ENCODE measurements at regions not wholly inside any gene's neighbourhood (a gene's known extent, or its start where the extent isn't known, plus 50 kb on each side); places are given as distances from the start of the nearest gene placed in this dataset.

DNA sequence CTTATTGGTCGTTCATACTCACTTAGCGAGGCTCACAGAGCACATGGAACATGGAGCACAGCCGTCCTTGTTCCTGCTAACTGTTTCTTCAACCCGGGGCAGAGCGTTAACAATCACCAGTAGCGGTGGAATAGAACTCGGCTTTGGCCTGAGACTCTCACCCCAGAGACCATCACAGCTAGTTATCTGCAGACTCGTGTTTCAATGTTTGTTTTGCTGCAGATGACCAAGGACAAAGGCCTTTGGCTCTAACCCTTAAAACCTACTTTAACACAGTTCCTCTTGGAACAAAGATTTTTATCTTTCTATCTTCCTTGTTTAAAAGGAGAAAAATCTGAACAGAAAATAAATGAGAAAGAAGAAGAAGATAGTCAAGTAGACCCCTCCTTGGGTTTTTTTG lies 320.2 kb upstream of the UBE2E3 start:
- Histone ChIP-seq H3K27ac (replicated peaks) (no peak overlapping the region), H3K4me3 (replicated peaks; ENCODE audit: insufficient read depth, low read length) (no peak overlapping the region), H3K27me3 (ENCODE audit: insufficient read depth, poor library complexity, severe bottlenecking) (peaks cover 2% of the 10 kb centered on the region)
- TF ChIP-seq, protein P1, sequence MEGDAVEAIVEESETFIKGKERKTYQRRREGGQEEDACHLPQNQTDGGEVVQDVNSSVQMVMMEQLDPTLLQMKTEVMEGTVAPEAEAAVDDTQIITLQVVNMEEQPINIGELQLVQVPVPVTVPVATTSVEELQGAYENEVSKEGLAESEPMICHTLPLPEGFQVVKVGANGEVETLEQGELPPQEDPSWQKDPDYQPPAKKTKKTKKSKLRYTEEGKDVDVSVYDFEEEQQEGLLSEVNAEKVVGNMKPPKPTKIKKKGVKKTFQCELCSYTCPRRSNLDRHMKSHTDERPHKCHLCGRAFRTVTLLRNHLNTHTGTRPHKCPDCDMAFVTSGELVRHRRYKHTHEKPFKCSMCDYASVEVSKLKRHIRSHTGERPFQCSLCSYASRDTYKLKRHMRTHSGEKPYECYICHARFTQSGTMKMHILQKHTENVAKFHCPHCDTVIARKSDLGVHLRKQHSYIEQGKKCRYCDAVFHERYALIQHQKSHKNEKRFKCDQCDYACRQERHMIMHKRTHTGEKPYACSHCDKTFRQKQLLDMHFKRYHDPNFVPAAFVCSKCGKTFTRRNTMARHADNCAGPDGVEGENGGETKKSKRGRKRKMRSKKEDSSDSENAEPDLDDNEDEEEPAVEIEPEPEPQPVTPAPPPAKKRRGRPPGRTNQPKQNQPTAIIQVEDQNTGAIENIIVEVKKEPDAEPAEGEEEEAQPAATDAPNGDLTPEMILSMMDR (IDR thresholded peaks at IDR 0.05; ENCODE audit: insufficient read depth, low read length), result no peak
- TF ChIP-seq POLR2AphosphoS5 (IDR thresholded peaks at IDR 0.05; ENCODE audit: low read depth) (no peak), SPI1 (IDR thresholded peaks at IDR 0.05; ENCODE audit: borderline replicate concordance, low read depth) (no peak), GABPA (IDR thresholded peaks at IDR 0.05; ENCODE audit: low read depth) (no peak)
- TF ChIP-seq, protein P2, sequence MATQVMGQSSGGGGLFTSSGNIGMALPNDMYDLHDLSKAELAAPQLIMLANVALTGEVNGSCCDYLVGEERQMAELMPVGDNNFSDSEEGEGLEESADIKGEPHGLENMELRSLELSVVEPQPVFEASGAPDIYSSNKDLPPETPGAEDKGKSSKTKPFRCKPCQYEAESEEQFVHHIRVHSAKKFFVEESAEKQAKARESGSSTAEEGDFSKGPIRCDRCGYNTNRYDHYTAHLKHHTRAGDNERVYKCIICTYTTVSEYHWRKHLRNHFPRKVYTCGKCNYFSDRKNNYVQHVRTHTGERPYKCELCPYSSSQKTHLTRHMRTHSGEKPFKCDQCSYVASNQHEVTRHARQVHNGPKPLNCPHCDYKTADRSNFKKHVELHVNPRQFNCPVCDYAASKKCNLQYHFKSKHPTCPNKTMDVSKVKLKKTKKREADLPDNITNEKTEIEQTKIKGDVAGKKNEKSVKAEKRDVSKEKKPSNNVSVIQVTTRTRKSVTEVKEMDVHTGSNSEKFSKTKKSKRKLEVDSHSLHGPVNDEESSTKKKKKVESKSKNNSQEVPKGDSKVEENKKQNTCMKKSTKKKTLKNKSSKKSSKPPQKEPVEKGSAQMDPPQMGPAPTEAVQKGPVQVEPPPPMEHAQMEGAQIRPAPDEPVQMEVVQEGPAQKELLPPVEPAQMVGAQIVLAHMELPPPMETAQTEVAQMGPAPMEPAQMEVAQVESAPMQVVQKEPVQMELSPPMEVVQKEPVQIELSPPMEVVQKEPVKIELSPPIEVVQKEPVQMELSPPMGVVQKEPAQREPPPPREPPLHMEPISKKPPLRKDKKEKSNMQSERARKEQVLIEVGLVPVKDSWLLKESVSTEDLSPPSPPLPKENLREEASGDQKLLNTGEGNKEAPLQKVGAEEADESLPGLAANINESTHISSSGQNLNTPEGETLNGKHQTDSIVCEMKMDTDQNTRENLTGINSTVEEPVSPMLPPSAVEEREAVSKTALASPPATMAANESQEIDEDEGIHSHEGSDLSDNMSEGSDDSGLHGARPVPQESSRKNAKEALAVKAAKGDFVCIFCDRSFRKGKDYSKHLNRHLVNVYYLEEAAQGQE (IDR thresholded peaks at IDR 0.05; ENCODE audit: insufficient replicate concordance, low read depth), result no peak
- DNase-seq (ENCODE audit: low read depth in 1 of 2, low spot score in 1 of 2), result no peak

DNA sequence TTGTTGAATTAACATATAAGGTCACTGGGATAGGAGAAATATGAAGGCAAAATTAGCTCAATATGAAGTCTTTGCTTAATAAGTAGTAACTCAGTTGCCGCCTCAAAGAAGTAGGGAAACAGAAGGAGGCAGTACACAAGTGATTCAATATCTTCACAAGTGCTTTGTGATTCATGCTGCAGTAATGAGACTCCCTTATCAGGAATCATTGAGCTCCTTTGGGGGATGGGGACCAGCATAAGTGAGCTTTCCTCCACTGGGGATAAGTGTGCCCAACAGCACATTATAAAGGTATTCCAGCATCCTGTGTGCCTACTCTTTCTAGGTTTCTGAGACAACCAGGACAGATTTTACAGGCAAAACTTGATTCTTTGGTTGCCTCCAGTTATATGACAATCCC lies 323.4 kb upstream of the UBE2E3 start:
- H3K4me3 ChIP-seq (replicated peaks; ENCODE audit: insufficient read depth, low read length), result no peak overlapping the region
- no peak for TF ChIP-seq GABPA (IDR thresholded peaks at IDR 0.05; ENCODE audit: low read depth)
- DNase-seq (ENCODE audit: low read depth in 1 of 2, low spot score in 1 of 2), result no peak
- H3K27me3 ChIP-seq (ENCODE audit: insufficient read depth, poor library complexity, severe bottlenecking), result no peaks in the 10 kb centered on the region
- no peak overlapping the region for H3K27ac ChIP-seq (replicated peaks)

DNA sequence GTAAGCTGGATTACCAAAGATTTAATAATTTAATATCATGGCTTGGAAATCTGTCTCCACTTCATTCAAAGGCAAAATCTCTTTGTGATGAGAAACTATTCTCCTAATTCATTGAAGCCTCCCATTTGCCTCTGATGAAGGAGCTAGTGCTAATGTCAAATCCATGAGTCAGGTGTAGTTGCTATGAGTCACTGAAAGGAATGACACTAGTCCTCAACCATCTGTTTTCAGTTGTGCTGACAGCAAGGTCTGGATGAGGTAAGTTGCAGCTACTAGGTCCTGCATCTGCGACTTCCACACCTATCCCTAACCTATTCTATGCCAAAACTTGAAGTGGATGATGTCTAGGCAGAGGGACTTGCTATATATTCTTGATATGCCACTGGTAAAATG lies 324.0 kb upstream of the UBE2E3 start:
- TF ChIP-seq SPI1 (IDR thresholded peaks at IDR 0.05; ENCODE audit: borderline replicate concordance, low read depth) (no peak), GABPA (IDR thresholded peaks at IDR 0.05; ENCODE audit: low read depth) (no peak), POLR2AphosphoS5 (IDR thresholded peaks at IDR 0.05; ENCODE audit: low read depth) (no peak)
- TF ChIP-seq, protein P2 (IDR thresholded peaks at IDR 0.05; ENCODE audit: insufficient replicate concordance, low read depth), result no peak
- TF ChIP-seq, protein P1 (IDR thresholded peaks at IDR 0.05; ENCODE audit: insufficient read depth, low read length), result no peak
- H3K4me3 ChIP-seq (replicated peaks; ENCODE audit: insufficient read depth, low read length), result no peak overlapping the region
- no peaks in the 10 kb centered on the region for H3K27me3 ChIP-seq (ENCODE audit: insufficient read depth, poor library complexity, severe bottlenecking)
- DNase-seq (ENCODE audit: low read depth in 1 of 2, low spot score in 1 of 2), result no peak
- no peak overlapping the region for H3K27ac ChIP-seq (replicated peaks)

DNA sequence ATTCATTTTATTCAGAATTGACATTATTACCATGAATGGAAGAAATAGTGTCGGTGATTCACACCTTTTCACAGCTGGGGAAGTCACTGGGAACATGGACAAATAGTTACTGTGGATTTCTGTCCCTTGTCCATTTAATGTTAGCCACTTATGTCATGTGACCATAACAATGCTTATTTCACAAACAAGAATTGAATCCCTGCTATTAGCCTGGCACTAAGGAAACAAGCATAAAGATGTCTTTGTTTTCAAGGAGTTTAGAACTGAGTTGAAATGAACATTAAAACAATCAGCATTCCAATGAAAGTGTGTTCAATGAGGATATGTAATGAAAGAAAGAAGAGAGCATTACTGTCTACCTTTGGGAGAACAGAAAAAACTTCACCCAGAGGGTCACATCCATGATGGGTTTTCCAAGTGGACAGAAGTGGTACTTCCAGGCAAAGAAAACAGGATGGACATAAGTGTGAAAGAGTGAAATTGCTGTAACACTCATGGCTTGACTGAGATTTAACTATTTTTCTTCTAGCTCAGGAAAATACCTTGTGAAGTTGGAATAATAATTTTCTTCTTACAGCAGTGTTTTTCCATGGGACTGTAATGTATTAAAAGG lies 324.5 kb upstream of the UBE2E3 start:
- DNase-seq (ENCODE audit: low read depth in 1 of 2, low spot score in 1 of 2), result no peak
- no peaks in the 10 kb centered on the region for H3K27me3 ChIP-seq (ENCODE audit: insufficient read depth, poor library complexity, severe bottlenecking)
- H3K4me3 ChIP-seq (replicated peaks; ENCODE audit: insufficient read depth, low read length), result no peak overlapping the region
- TF ChIP-seq GABPA (IDR thresholded peaks at IDR 0.05; ENCODE audit: low read depth) (no peak), POLR2AphosphoS5 (IDR thresholded peaks at IDR 0.05; ENCODE audit: low read depth) (no peak), SPI1 (IDR thresholded peaks at IDR 0.05; ENCODE audit: borderline replicate concordance, low read depth) (no peak)
- TF ChIP-seq, protein P1 (IDR thresholded peaks at IDR 0.05; ENCODE audit: insufficient read depth, low read length), result no peak
- TF ChIP-seq, protein P2 (IDR thresholded peaks at IDR 0.05; ENCODE audit: insufficient replicate concordance, low read depth), result no peak
- H3K27ac ChIP-seq (replicated peaks), result no peak overlapping the region
